PC-9 (cell line): ENCODE measurements at regions not wholly inside any gene's neighbourhood (a gene's known extent, or its start where the extent isn't known, plus 50 kb on each side); places are given as distances from the start of the nearest gene placed in this dataset.

Source experiments
- CTCF ChIP-seq: fragments of 200-600 bp; sonication (generic); conservative IDR thresholded peaks from 2 replicates; pipeline ENCODE4 v1.6.1; 2017; ENCODE audit warnings: mixed run types, antibody characterized with exemption, mild to moderate bottlenecking, moderate library complexity
- EZH2 ChIP-seq: fragments of 200-600 bp; sonication (generic); IDR thresholded peaks from 2 replicates; pipeline ENCODE4 v1.8.0; 2017; ENCODE audit warnings: antibody characterized with exemption, low read depth

DNA sequence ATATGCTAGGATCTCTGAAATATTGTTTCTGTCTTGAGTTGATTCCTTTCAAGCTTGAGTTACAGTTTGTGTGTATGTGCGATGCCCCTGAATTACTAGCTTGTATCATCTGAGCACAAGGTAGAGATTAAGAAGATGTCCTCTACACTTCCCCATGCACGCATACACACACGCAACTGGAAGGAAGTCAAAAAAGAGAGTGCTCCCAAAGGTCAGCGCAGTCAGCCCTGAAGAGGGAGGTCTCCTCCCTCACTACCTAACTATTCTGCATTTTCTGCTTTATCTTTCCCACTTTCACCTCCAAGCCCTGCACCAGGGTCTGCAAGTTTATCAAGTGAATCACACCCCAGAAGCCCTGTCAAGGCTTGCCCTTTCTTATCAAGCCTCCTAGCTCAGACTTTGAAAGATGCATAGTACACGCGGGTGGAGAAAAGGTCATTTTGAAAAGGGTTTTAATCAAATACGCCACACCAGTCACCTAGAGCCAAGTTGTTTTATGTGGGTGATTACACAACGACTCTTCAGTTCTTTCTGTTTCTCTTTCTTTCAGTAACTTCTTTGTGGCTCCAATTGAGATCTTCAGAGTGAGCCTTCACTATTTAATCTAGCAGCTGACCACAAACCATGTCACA is 127.7 kb downstream of the ASB9 start:
- TF ChIP-seq CTCF (no peak), EZH2 (no peak)
